HCT116 (cell line): ENCODE measurements at regions not wholly inside any gene's neighbourhood (a gene's known extent, or its start where the extent isn't known, plus 50 kb on each side); places are given as distances from the start of the nearest gene placed in this dataset.

Experiments used
- ATAC-seq: fragments of 200-7000 bp; cut with Tn5 transposase; 2 replicates; pipeline ENCODE4 v1.9.1; 2020; ENCODE audit warnings: mild to moderate bottlenecking, moderate library complexity
- BruUV-seq: library from RNA; stranded (reverse); fragments of 400-500 nt; replicated peaks from 2 replicates; lab custom pipeline; 2021; lab: Mats Ljungman, UMichigan
- CTCF ChIA-PET: fragments of 300-600 bp; sonication (Branson Sonifier 250); formaldehyde crosslinking; loops from one replicate; lab custom pipeline; 2021; ENCODE audit warnings: antibody characterized with exemption; lab: Charles Lee
- POLR2A ChIA-PET: fragments of 300-600, 350-600 bp; sonication (Branson Sonifier 250); formaldehyde crosslinking; loops from one replicate; lab custom pipeline; 2021; ENCODE audit warnings: antibody characterized with exemption; lab: Charles Lee
- RAD21 ChIA-PET, 2 experiments: fragments of 300-600 bp; sonication (Branson Sonifier 250); formaldehyde crosslinking; loops; one replicate each; lab custom pipeline; 2023; ENCODE audit warnings: low total read pairs in 2 of 2; ENCODE audit not compliant: uncharacterized antibody in 2 of 2, unreplicated experiment in 2 of 2, low non-redundant PET in 1 of 2; lab: Charles Lee
- DNase-seq: peaks from one replicate; pipeline ENCODE4 v3.0.0-alpha.2; 2010; ENCODE audit warnings: low read depth, low spot score
- H2AFZ ChIP-seq: fragments of 200-600 bp; shearing (Covaris generic), sonication (generic); 2 replicates; pipeline ENCODE4 v1.6.1; 2017; ENCODE audit warnings: low read depth, mixed run types, mixed read lengths, antibody characterized with exemption, low read length; ENCODE audit not compliant: poor library complexity, severe bottlenecking
- H3K27ac ChIP-seq: 2 replicates; pipeline ENCODE4 v1.5.1; 2012; ENCODE audit warnings: low read depth, low read length
- H3K27me3 ChIP-seq: fragments of 200-600 bp; sonication (generic); 2 replicates; pipeline ENCODE4 v1.6.1; 2016; ENCODE audit warnings: mixed run types, low read length, mixed read lengths; ENCODE audit not compliant: insufficient read depth
- H3K36me3 ChIP-seq, 2 experiments: fragments of 200-500 bp in 1 of 2; fragments of 200-600 bp in 1 of 2; sonication (Bioruptor generic) in 1 of 2; sonication (generic) in 1 of 2; 2 replicates each; pipeline versions ENCODE4 v1.5.1 to v1.6.1; 2014 to 2016; ENCODE audit warnings: low read length in 2 of 2, inconsistent platforms in 1 of 2, mixed read lengths in 1 of 2, mixed run types in 1 of 2; ENCODE audit not compliant: insufficient read depth in 2 of 2, control insufficient read depth in 1 of 2
- H3K4me1 ChIP-seq, 2 experiments: fragments of 200-600 bp in 1 of 2; sonication (generic) in 1 of 2; 2 replicates each; pipeline versions ENCODE4 v1.5.1 to v1.6.1; 2012 to 2017; ENCODE audit warnings: low read length in 2 of 2, inconsistent platforms in 1 of 2, mild to moderate bottlenecking in 1 of 2, mixed read lengths in 1 of 2, mixed run types in 1 of 2, moderate library complexity in 1 of 2; ENCODE audit not compliant: insufficient read depth in 2 of 2, control insufficient read depth in 1 of 2
- H3K4me2 ChIP-seq: fragments of 200-600 bp; sonication (generic); 2 replicates; pipeline ENCODE4 v1.6.1; 2017; ENCODE audit warnings: mixed run types, low read length, mixed read lengths
- H3K4me3 ChIP-seq, 2 experiments: fragments of 200-600 bp in 1 of 2; sonication (generic) in 1 of 2; replicated peaks in 1 of 2; 2 replicates each; pipeline ENCODE4 v1.5.1; 2011 to 2016; ENCODE audit warnings: low read length in 2 of 2, control low read depth in 1 of 2, low read depth in 1 of 2, mild to moderate bottlenecking in 1 of 2, mixed read lengths in 1 of 2, mixed run types in 1 of 2
- H3K79me2 ChIP-seq: fragments of 200-600 bp; sonication (generic); 2 replicates; pipeline ENCODE4 v1.6.1; 2017; ENCODE audit warnings: mild to moderate bottlenecking, mixed run types, low read length, moderate library complexity, mixed read lengths; ENCODE audit not compliant: insufficient read depth
- H3K9ac ChIP-seq: fragments of 200-600 bp; sonication (generic); 2 replicates; pipeline ENCODE4 v1.6.1; 2016; ENCODE audit warnings: low read length, mixed read lengths
- H3K9me2 ChIP-seq: fragments of 200-600 bp; sonication (generic), shearing (Covaris generic); 2 replicates; pipeline ENCODE4 v1.6.1; 2017; ENCODE audit warnings: mixed run types, mild to moderate bottlenecking, moderate library complexity; ENCODE audit not compliant: insufficient read depth
- H3K9me3 ChIP-seq, 2 experiments: fragments of 200-500 bp in 1 of 2; fragments of 200-600 bp in 1 of 2; sonication (Bioruptor generic) in 1 of 2; sonication (generic) in 1 of 2; 2 replicates each; pipeline ENCODE4 v1.6.1; 2014 to 2017; ENCODE audit warnings: low read length in 2 of 2, mixed read lengths in 2 of 2, inconsistent platforms in 1 of 2, low read depth in 1 of 2, mild to moderate bottlenecking in 1 of 2, mixed run types in 1 of 2, moderate library complexity in 1 of 2; ENCODE audit not compliant: control insufficient read depth in 1 of 2, insufficient read depth in 1 of 2
- H4K20me1 ChIP-seq: fragments of 200-600 bp; sonication (generic), shearing (Covaris generic); 2 replicates; pipeline ENCODE4 v1.6.1; 2017; ENCODE audit warnings: mixed run types, mild to moderate bottlenecking, moderate library complexity; ENCODE audit not compliant: insufficient read depth
- CTCF ChIP-seq, 3 experiments: fragments of 200-600 bp in 1 of 3; sonication (generic) in 1 of 3; IDR thresholded peaks in 2 of 3; conservative IDR thresholded peaks in 1 of 3; 2 replicates each; pipeline ENCODE4 v1.5.1; 2012 to 2017; ENCODE audit warnings: low read depth in 2 of 3, low read length in 2 of 3, antibody characterized with exemption in 1 of 3, borderline replicate concordance in 1 of 3, control low read depth in 1 of 3, mild to moderate bottlenecking in 1 of 3, mixed read lengths in 1 of 3, mixed run types in 1 of 3, moderate library complexity in 1 of 3; ENCODE audit not compliant: insufficient read depth in 1 of 3
- EZH2 ChIP-seq: fragments of 200-600 bp; sonication (generic); IDR thresholded peaks from 2 replicates; pipeline ENCODE4 v1.6.1; 2017; ENCODE audit warnings: antibody characterized with exemption, mixed run types
- EZH2phosphoT487 ChIP-seq: fragments of 200-600 bp; IDR thresholded peaks from 2 replicates; pipeline ENCODE4 v1.6.1; 2018; ENCODE audit warnings: antibody characterized with exemption, borderline replicate concordance
- FOSL1 ChIP-seq: IDR thresholded peaks from 2 replicates; pipeline ENCODE4 v1.6.1; 2012; ENCODE audit warnings: low read depth
- POLR2A ChIP-seq: IDR thresholded peaks from 2 replicates; pipeline ENCODE4 v1.7.0; 2011; ENCODE audit warnings: borderline replicate concordance; ENCODE audit not compliant: insufficient read depth, insufficient read length; ENCODE audit errors: extremely low read depth
- REST ChIP-seq: IDR thresholded peaks from 2 replicates; pipeline ENCODE4 v1.6.1; 2012; ENCODE audit warnings: low read depth
- SIN3A ChIP-seq: IDR thresholded peaks from 2 replicates; pipeline ENCODE4 v1.6.1; 2012; ENCODE audit warnings: low read depth
- TCF7L2 ChIP-seq: IDR thresholded peaks from 2 replicates; pipeline ENCODE4 v1.7.0; 2011; ENCODE audit warnings: borderline replicate concordance, inconsistent platforms; ENCODE audit not compliant: insufficient read depth, insufficient read length; ENCODE audit errors: extremely low read depth
- ZBTB33 ChIP-seq: IDR thresholded peaks from 2 replicates; pipeline ENCODE4 v1.6.1; 2011; ENCODE audit warnings: mild to moderate bottlenecking, low read length, moderate library complexity; ENCODE audit not compliant: insufficient replicate concordance; ENCODE audit errors: extremely low read depth
- intact Hi-C: fragments of 100-400 bp; cut with micrococcal nuclease; formaldehyde crosslinking; loops from 2 replicates; pipeline ENCODE4 v1.10.0; 2022

- H3K9me3 ChIP-seq = no peaks in the 10 kb centered on the region
- H3K4me3 ChIP-seq = no peak overlapping the region
- ChIA-PET RAD21 (no interaction called here), CTCF (no interaction called here), POLR2A (no interaction called here)
- H4K20me1 ChIP-seq = no peaks in the 10 kb centered on the region
- no peak overlapping the region for H2AFZ ChIP-seq
- BruUV-seq = no TSS peak
- no peaks in the 10 kb centered on the region for H3K79me2 ChIP-seq
- H3K9me2 ChIP-seq = no peaks in the 10 kb centered on the region
- no peak overlapping the region for H3K27ac ChIP-seq
- H3K4me2 ChIP-seq = no peak overlapping the region
- no peaks in the 10 kb centered on the region for H3K4me1 ChIP-seq
- no peak for DNase-seq
- TF ChIP-seq EZH2 (no peak), POLR2A (no peak), EZH2phosphoT487 (no peak), CTCF (IDR thresholded peaks at IDR 0.05 in 2 of 3, conservative IDR thresholded peaks at IDR 0.05 in 1 of 3; ENCODE audit: borderline replicate concordance in 1 of 3, insufficient read depth in 1 of 3, low read depth in 2 of 3, low read length in 2 of 3) (no peak)
- H3K36me3 ChIP-seq = no peaks in the 10 kb centered on the region
- no peak overlapping the region for H3K9ac ChIP-seq
- peaks cover 7% of the 10 kb centered on the region; the same call in 1 of the 2 replicates for H3K27me3 ChIP-seq
- ATAC-seq = no peak
- intact Hi-C loops = no loop called here
Observed at GRCh38 chr20:11993886-11994461, 76.3 kb downstream of the BTBD3 start.

GRCh38 chr20:11995805-11996567 lies 78.3 kb downstream of the BTBD3 start:
- ATAC-seq (no peak), DNase-seq (no peak)
- Histone ChIP-seq H3K27me3 (peaks cover 7% of the 10 kb centered on the region; the same call in 1 of the 2 replicates), H3K36me3 (no peaks in the 10 kb centered on the region), H3K9me3 (no peaks in the 10 kb centered on the region), H3K9ac (no peak overlapping the region), H3K27ac (no peak overlapping the region), H3K4me3 (no peak overlapping the region), H3K4me1 (no peaks in the 10 kb centered on the region), H2AFZ (no peak overlapping the region), H3K79me2 (no peaks in the 10 kb centered on the region), H3K4me2 (no peak overlapping the region), H3K9me2 (no peaks in the 10 kb centered on the region), H4K20me1 (no peaks in the 10 kb centered on the region)
- CTCF ChIA-PET = interaction anchor here (2.4 kb wide), 1 partner anchor 16 kb away, joined by 10 read pairs; no protein-coding TSS in a partner anchor
- intact Hi-C loops = no loop called here
- no TSS peak for BruUV-seq
- POLR2A ChIA-PET = no interaction called here
- RAD21 ChIA-PET = no interaction called here
- TF ChIP-seq ZBTB33 = no peak
- no peak for TF ChIP-seq TCF7L2
- TF ChIP-seq EZH2 = no peak
- no peak for TF ChIP-seq POLR2A
- TF ChIP-seq SIN3A = no peak
- TF ChIP-seq REST = no peak
- TF ChIP-seq FOSL1 = no peak
- TF ChIP-seq EZH2phosphoT487 = no peak
